Mammary epithelial cell (primary cell): ENCODE measurements at regions not wholly inside any gene's neighbourhood (a gene's known extent, or its start where the extent isn't known, plus 50 kb on each side); places are given as distances from the start of the nearest gene placed in this dataset.

Source experiments
- EZH2 ChIP-seq: IDR thresholded peaks from 2 replicates; pipeline ENCODE4 v1.6.1; 2012; ENCODE audit warnings: low read length, inconsistent platforms, borderline replicate concordance
- TF ChIP-seq, protein P1 (sequence below), 2 donors: IDR thresholded peaks in 1 of 2; conservative IDR thresholded peaks in 1 of 2; 2 replicates each; pipeline ENCODE4 v1.5.1; 2011 to 2012; ENCODE audit warnings: inconsistent platforms in 2 of 2, low read length in 2 of 2, mild to moderate bottlenecking in 2 of 2, control low read depth in 1 of 2, low read depth in 1 of 2; ENCODE audit not compliant: insufficient read depth in 1 of 2; ENCODE audit errors: extremely low read depth in 1 of 2

DNA sequence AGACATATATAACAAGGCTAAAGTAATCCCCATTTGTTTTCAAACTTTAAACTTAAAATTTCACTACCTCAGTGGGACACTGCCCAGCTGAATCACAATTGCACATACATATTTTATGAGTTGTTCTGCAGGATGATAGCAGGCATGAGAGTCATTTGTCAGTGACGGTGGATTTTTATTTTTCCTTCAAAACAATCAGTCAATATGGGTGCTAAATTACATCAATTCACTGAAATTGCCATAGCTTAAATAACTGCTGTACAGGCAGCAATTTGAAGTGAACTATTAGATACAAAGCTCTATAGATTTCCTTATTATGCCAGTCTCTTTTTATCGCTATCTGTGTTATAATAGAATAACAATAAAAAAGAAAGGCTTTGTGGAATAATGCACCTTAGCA, 784.6 kb upstream of the ANO3 start:
- TF ChIP-seq, protein P1, sequence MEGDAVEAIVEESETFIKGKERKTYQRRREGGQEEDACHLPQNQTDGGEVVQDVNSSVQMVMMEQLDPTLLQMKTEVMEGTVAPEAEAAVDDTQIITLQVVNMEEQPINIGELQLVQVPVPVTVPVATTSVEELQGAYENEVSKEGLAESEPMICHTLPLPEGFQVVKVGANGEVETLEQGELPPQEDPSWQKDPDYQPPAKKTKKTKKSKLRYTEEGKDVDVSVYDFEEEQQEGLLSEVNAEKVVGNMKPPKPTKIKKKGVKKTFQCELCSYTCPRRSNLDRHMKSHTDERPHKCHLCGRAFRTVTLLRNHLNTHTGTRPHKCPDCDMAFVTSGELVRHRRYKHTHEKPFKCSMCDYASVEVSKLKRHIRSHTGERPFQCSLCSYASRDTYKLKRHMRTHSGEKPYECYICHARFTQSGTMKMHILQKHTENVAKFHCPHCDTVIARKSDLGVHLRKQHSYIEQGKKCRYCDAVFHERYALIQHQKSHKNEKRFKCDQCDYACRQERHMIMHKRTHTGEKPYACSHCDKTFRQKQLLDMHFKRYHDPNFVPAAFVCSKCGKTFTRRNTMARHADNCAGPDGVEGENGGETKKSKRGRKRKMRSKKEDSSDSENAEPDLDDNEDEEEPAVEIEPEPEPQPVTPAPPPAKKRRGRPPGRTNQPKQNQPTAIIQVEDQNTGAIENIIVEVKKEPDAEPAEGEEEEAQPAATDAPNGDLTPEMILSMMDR (conservative IDR thresholded peaks at IDR 0.05 in 1 of 2, IDR thresholded peaks at IDR 0.05 in 1 of 2; ENCODE audit: extremely low read depth in 1 of 2, insufficient read depth in 1 of 2, low read depth in 1 of 2, low read length in 2 of 2) = no peak
- TF ChIP-seq EZH2 = no peak
